Gastroesophageal sphincter (tissue), 3 donors: ENCODE measurements at regions not wholly inside any gene's neighbourhood (a gene's known extent, or its start where the extent isn't known, plus 50 kb on each side); places are given as distances from the start of the nearest gene placed in this dataset.

Experiments used
- POLR2A ChIP-seq, 2 donors: fragments of 450-650 bp; IDR thresholded peaks; one replicate each; pipeline ENCODE4 v1.6.1; 2017; ENCODE audit warnings: antibody characterized with exemption in 2 of 2, mild to moderate bottlenecking in 2 of 2, moderate library complexity in 1 of 2
- POLR2AphosphoS5 ChIP-seq: sonication (generic); formaldehyde crosslinking; IDR thresholded peaks from one replicate; pipeline ENCODE4 v1.6.1; 2017; ENCODE audit warnings: antibody characterized with exemption
- TF ChIP-seq, protein P1 (sequence below), 4 experiments: fragments of 200-600 bp in 2 of 4; fragments of 450-650 bp in 2 of 4; sonication (generic) in 1 of 4; IDR thresholded peaks; one replicate each; pipeline ENCODE4 v1.5.1; 2017 to 2019; ENCODE audit warnings: antibody characterized with exemption in 4 of 4, mild to moderate bottlenecking in 2 of 4, moderate library complexity in 2 of 4

- TF ChIP-seq POLR2A (IDR thresholded peaks at IDR 0.05) (no peak), POLR2AphosphoS5 (no peak)
- TF ChIP-seq, protein P1, sequence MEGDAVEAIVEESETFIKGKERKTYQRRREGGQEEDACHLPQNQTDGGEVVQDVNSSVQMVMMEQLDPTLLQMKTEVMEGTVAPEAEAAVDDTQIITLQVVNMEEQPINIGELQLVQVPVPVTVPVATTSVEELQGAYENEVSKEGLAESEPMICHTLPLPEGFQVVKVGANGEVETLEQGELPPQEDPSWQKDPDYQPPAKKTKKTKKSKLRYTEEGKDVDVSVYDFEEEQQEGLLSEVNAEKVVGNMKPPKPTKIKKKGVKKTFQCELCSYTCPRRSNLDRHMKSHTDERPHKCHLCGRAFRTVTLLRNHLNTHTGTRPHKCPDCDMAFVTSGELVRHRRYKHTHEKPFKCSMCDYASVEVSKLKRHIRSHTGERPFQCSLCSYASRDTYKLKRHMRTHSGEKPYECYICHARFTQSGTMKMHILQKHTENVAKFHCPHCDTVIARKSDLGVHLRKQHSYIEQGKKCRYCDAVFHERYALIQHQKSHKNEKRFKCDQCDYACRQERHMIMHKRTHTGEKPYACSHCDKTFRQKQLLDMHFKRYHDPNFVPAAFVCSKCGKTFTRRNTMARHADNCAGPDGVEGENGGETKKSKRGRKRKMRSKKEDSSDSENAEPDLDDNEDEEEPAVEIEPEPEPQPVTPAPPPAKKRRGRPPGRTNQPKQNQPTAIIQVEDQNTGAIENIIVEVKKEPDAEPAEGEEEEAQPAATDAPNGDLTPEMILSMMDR (IDR thresholded peaks at IDR 0.05), result no peak
These were observed 934.2 kb upstream of the RAG2 start for GRCh38 chr11:37532271-37532670.
